ENCODE measurements at regions not wholly inside any gene's neighbourhood (a gene's known extent, or its start where the extent isn't known, plus 50 kb on each side); places are given as distances from the start of the nearest gene placed in this dataset.
A peak's percentile ranks its signal among the peaks of the same experiment; 100 is the strongest.

- H3K9me3 ChIP-seq: no peaks in the 10 kb centered on the region
- H3K4me1 ChIP-seq: no peaks in the 10 kb centered on the region
- TF ChIP-seq POLR2AphosphoS5 (IDR thresholded peaks at IDR 0.05) (no peak), CTCF (IDR thresholded peaks at IDR 0.05) (no peak), POLR2A (IDR thresholded peaks at IDR 0.05) (no peak)
- no peak for DNase-seq (ENCODE audit: low spot score in 2 of 2)
- intact Hi-C loops (cut with DNase I; ENCODE audit: low total_unique reads): no loop called here
- no peak overlapping the region for H3K4me3 ChIP-seq
- H3K36me3 ChIP-seq: no peaks in the 10 kb centered on the region
- no peaks in the 10 kb centered on the region for H3K27me3 ChIP-seq
- H3K27ac ChIP-seq: no peak overlapping the region
Observed at GRCh38 chr3:23704298-23704697, 101.5 kb upstream of the UBE2E1 start.

GRCh38 chr3:23706111-23706510 is 99.6 kb upstream of the UBE2E1 start:
- TF ChIP-seq CTCF (IDR thresholded peaks at IDR 0.05) (no peak), POLR2AphosphoS5 (IDR thresholded peaks at IDR 0.05) (no peak), POLR2A (IDR thresholded peaks at IDR 0.05) (no peak)
- intact Hi-C loops (cut with DNase I; ENCODE audit: low total_unique reads): no loop called here
- Histone ChIP-seq H3K9me3 (no peaks in the 10 kb centered on the region), H3K4me3 (no peak overlapping the region), H3K27ac (no peak overlapping the region), H3K36me3 (no peaks in the 10 kb centered on the region), H3K4me1 (no peaks in the 10 kb centered on the region), H3K27me3 (no peaks in the 10 kb centered on the region)
- no peak for DNase-seq (ENCODE audit: low spot score in 2 of 2)

GRCh38 chr3:23709987-23710386 is 95.8 kb upstream of the UBE2E1 start:
- Histone ChIP-seq H3K9me3 (no peaks in the 10 kb centered on the region), H3K4me3 (no peak overlapping the region), H3K27ac (no peak overlapping the region), H3K4me1 (no peaks in the 10 kb centered on the region), H3K36me3 (no peaks in the 10 kb centered on the region), H3K27me3 (no peaks in the 10 kb centered on the region)
- no peak for DNase-seq (ENCODE audit: low spot score in 2 of 2)
- intact Hi-C loops (cut with DNase I; ENCODE audit: low total_unique reads): no loop called here
- TF ChIP-seq POLR2A (IDR thresholded peaks at IDR 0.05) (no peak), CTCF (IDR thresholded peaks at IDR 0.05) (no peak), POLR2AphosphoS5 (IDR thresholded peaks at IDR 0.05) (no peak)

- Histone ChIP-seq H3K4me3 (no peak overlapping the region), H3K27ac (no peak overlapping the region), H3K27me3 (no peaks in the 10 kb centered on the region), H3K9me3 (no peaks in the 10 kb centered on the region), H3K4me1 (no peaks in the 10 kb centered on the region), H3K36me3 (no peaks in the 10 kb centered on the region)
- intact Hi-C loops (cut with DNase I; ENCODE audit: low total_unique reads): no loop called here
- no peak for DNase-seq (ENCODE audit: low spot score in 2 of 2)
- TF ChIP-seq CTCF (IDR thresholded peaks at IDR 0.05): no peak
- no peak for TF ChIP-seq POLR2AphosphoS5 (IDR thresholded peaks at IDR 0.05)
- no peak for TF ChIP-seq POLR2A (IDR thresholded peaks at IDR 0.05)
Observed at GRCh38 chr3:23710555-23710954, 95.2 kb upstream of the UBE2E1 start.

GRCh38 chr3:23711916-23712494 is 93.8 kb upstream of the UBE2E1 start:
- H3K27ac ChIP-seq: no peak overlapping the region
- DNase-seq (ENCODE audit: low spot score in 2 of 2): no peak
- intact Hi-C loops (cut with DNase I; ENCODE audit: low total_unique reads): no loop called here
- H3K27me3 ChIP-seq: no peaks in the 10 kb centered on the region
- no peaks in the 10 kb centered on the region for H3K9me3 ChIP-seq
- peak overlapping the region in 1 of 3 donors; percentile 32 for H3K4me3 ChIP-seq
- TF ChIP-seq POLR2A (IDR thresholded peaks at IDR 0.05) (no peak), CTCF (IDR thresholded peaks at IDR 0.05) (no peak), POLR2AphosphoS5 (IDR thresholded peaks at IDR 0.05) (no peak)
- no peaks in the 10 kb centered on the region for H3K4me1 ChIP-seq
- no peaks in the 10 kb centered on the region for H3K36me3 ChIP-seq

Data from breast epithelium (tissue), 4 donors.